ENCODE measurements at regions not wholly inside any gene's neighbourhood (a gene's known extent, or its start where the extent isn't known, plus 50 kb on each side); places are given as distances from the start of the nearest gene placed in this dataset.
"Not testable (repeated sequence)": the region's sequence is repeated elsewhere in the genome, so short reads cannot be mapped to it uniquely, and the experiment has no call there.

GRCh38 chr1:121443001-121443540, 258.3 kb downstream of the SRGAP2C start:
- DNase-seq (ENCODE audit: low read depth), result peak; percentile 20

GRCh38 chr1:121444096-121444495, 259.3 kb downstream of the SRGAP2C start:
- DNase-seq (ENCODE audit: low read depth), result no peak

- DNase-seq (ENCODE audit: low read depth), result no peak
Measured at GRCh38 chr1:121445679-121446078, 260.9 kb downstream of the SRGAP2C start.

GRCh38 chr1:121447280-121447923, 262.6 kb downstream of the SRGAP2C start:
- DNase-seq (ENCODE audit: low read depth), result not testable (repeated sequence)

GRCh38 chr1:121448064-121448463, 263.3 kb downstream of the SRGAP2C start:
- DNase-seq (ENCODE audit: low read depth), result not testable (repeated sequence)

- no peak for DNase-seq (ENCODE audit: low read depth)
Measured at GRCh38 chr1:121448851-121449250, 264.1 kb downstream of the SRGAP2C start.

DNA sequence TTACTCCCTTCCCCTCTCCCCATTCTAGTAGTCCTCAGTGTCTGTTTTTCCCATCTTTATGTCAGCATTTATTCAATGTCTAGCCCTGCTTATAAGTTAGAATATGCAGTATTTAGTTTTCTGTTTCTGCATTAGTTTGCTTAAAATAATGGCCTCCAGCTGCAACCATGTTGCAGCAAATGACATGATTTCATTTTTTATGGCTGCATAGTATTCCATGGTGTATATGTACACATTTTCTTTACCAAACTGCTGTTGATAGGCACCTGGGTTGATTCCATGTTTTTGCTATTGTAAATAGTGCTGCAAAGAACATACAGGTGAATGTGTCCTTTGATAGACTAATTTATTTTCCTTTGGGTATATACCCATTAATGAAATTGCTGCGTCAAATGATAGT, 267.7 kb downstream of the SRGAP2C start:
- no peak for DNase-seq (ENCODE audit: low read depth)

DNA sequence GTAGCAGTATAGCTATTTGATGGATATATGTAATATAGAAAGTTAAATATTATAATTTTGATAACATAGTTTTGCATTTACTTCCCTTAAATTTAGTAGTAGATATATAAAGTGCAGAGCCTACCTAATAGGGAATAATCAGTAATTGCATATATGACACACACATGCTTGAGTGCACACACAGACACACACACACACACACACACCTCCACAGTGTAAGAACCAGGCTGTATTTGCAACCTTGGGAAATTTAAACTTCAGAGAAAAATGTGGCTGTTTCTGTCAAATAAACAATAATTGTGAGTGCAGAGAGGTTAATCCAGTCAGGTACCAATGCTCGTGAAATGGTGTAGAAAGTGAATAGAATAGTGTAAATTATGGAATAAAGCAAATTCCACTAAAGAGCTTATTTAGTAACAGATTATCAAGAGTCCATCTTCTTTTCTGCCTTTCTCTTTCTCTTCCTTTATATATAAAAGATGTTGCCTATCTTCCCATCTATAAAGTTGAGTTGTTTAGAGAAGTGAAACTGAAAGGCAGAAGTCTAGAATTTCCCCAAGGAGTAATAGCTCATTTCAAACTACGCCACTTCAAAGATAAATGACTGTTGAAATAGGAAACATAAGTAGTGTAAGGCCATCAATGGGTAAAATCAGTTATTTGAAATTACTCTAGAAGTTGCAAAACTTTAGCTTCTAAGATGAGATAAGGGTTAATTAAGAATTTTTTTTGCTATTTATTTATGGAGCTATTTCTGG, 273.7 kb downstream of the SRGAP2C start:
- no peak for DNase-seq (ENCODE audit: low read depth)

DNA sequence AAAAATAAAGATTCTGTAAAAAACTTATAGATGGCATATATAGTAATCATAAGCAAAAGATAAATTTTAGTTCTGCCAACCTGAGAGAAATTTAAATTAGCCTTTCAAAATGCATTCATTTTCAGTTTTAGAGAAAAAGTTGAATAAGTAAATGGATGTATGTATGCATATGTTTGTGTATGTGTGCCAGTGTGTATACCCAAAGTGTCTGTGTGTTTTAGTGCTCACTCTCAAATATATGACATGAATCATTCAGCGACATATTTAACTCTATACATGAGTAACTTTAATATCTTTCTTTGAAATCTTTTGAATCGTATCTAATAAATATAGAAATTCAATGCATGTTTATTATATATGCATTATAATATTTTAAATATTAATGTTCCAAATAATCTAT, 274.5 kb downstream of the SRGAP2C start:
- DNase-seq (ENCODE audit: low read depth), result no peak

GRCh38 chr1:121469395-121469794, 284.6 kb downstream of the SRGAP2C start:
- not testable (repeated sequence) for DNase-seq (ENCODE audit: low read depth)

DNA sequence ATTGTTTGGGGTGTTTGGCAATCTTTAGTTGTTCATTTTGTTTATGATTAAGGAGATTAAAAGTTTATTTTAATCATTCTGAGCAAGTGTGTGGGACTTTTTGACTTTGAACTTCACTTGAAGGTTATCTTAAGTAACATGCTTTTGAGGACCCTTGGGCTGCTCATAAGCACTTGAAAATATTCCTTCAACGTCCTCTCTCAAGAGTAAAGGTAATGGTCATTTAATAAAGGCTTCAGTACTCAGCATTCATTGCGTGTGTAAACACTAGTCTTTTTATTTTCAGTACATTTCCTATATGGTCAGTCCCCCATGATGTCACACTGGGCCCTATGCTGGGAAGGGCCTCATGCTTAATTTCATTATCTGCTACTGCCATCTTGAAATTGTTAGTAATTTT, 285.6 kb downstream of the SRGAP2C start:
- not testable (repeated sequence) for DNase-seq (ENCODE audit: low read depth)

DNA sequence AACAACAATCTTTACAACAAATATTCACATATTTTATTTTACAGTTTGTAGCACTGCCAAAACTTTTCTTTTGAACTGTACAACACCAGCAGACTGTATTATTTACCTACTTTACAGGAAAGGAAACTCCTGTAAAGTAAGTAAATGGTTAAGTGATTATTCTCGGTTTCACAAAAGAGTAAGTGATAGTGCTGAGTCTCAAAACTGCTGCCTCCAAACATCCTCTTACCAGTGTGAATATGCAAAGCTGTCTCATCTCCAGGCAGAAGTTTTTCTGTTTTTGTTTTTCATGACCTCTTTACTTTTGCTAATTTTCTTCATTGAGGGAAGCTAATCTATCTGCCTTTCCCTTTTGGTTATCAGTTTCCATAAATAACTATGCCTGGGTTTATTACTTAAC, 286.7 kb downstream of the SRGAP2C start:
- no peak for DNase-seq (ENCODE audit: low read depth)

DNA sequence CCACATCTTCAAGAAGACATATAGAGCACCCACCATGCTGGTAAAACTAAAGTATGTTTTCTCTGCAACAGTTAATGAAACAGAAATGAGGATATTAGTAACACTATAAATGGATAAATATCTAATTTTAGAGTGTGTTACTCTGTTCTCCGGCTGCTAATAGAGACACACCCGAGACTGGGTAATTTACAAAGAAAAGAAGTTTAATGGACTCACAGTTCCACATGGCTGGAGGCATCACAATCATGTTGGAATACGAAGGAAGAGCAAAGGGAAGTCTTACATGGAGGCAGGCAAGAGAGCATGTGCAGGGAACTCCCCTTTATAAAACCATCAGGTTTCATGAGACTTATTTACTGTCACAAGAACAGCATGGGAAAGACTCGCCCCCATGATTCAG, 287.2 kb downstream of the SRGAP2C start:
- no peak for DNase-seq (ENCODE audit: low read depth)

GRCh38 chr1:121483234-121483633, 298.5 kb downstream of the SRGAP2C start:
- DNase-seq (ENCODE audit: low read depth), result no peak

DNA sequence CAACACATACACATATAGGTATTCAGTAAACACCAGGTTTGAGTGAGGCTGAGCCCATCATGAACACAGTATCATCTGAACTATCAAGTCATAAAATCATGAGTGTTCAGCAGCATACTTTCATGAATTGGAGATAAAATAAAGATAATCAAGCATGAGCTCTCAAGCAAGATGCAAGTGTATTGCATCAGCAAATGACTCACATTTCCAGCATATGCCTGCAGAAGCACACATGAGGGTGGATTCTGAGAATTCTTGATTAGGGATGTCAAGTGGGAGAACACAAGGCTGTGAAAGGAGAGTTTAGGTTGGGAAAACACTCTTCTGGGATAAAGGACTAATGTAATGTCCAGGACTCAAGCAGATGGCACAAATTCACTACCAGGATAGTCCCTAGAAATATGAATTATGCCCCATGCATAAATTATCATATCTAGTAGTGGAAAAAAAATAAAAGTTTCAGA, 299.2 kb downstream of the SRGAP2C start:
- DNase-seq (ENCODE audit: low read depth), result peak; percentile 91

GRCh38 chr1:121494796-121495195, 310.0 kb downstream of the SRGAP2C start:
- not testable (repeated sequence) for DNase-seq (ENCODE audit: low read depth)

DNA sequence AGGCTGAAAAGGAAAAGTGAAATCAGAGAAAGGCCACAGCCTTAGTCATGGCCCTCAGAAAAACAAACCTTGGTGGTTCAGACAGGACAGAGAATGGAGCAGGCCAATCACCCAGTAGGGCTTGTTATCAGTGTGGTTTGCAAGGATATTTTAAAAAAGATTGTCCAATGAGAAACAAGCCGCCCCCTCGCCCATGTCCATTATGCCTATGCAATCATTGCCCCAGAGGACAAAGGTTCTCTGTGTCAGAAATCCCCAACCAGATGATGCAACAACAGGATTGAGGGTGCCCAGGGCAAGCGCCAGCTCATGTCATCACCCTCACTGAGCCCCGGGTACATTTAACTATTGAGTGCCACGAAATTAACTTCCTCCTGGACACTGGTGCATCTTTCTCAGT, 326.7 kb downstream of the SRGAP2C start:
- peak; percentile 81 for DNase-seq (ENCODE audit: low read depth)

- DNase-seq (ENCODE audit: low read depth), result peak; percentile 44
Measured at GRCh38 chr1:121511876-121512275, 327.1 kb downstream of the SRGAP2C start.

GRCh38 chr1:121515235-121515634, 330.5 kb downstream of the SRGAP2C start:
- no peak for DNase-seq (ENCODE audit: low read depth)

GRCh38 chr1:121516234-121516967, 331.6 kb downstream of the SRGAP2C start:
- DNase-seq (ENCODE audit: low read depth), result peak; percentile 41

DNA sequence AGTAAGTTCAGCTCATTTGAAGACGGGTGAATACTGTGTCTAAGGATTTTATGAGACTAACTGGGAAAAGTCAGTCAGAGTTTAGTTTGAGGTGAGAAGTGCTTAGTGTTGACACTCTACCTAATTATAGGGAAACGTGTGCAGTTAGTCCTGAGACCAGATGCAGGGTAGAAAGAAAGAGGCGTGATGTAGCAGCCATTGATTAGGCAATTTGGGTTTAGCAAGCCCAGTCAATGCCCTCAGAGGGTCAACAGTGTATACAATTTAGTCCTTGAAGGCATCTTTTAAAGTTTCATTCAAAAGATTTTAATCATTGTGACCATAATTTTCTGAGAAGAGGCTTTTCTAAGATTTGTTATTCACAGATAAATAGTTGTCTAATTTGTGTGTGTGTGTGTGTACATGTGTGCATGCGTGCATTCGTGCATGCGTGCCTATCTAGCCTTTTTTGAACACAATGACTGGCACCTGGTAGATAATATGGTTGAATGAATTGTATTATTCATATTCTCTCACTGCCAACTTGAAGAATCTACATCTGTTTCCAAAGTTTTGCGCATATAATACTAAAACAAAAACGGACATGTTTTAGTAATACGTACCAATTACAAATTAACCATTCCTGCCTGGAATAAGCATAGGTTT, 332.9 kb downstream of the SRGAP2C start:
- no peak for DNase-seq (ENCODE audit: low read depth)

GRCh38 chr1:121518726-121519041, 333.9 kb downstream of the SRGAP2C start:
- DNase-seq (ENCODE audit: low read depth), result no peak

All from renal cortical epithelial cell (primary cell).